GM12878 (cell line): ENCODE measurements at regions not wholly inside any gene's neighbourhood (a gene's known extent, or its start where the extent isn't known, plus 50 kb on each side); places are given as distances from the start of the nearest gene placed in this dataset.
"Not testable (repeated sequence)": the region's sequence is repeated elsewhere in the genome, so short reads cannot be mapped to it uniquely, and the experiment has no call there.

ENCODE experiments used
- ATAC-seq: fragments of 200-7000 bp; cut with Tn5 transposase; 3 replicates; pipeline ENCODE4 v1.9.1; 2020; ENCODE audit warnings: mild to moderate bottlenecking, moderate library complexity
- BruUV-seq: library from RNA; stranded (reverse); fragments of 400-500 nt; replicated peaks from 2 replicates; lab custom pipeline; 2021; lab: Mats Ljungman, UMichigan
- CTCF ChIA-PET: fragments of 300-600 bp; sonication (Branson Sonifier 250); formaldehyde crosslinking; extraction: SDS; loops from one replicate; lab custom pipeline; 2021; ENCODE audit warnings: inconsistent platforms; lab: Yijun Ruan, JAX
- POLR2A ChIA-PET: fragments of 350-600 bp; formaldehyde crosslinking; extraction: SDS; loops from one replicate; lab custom pipeline; 2021; ENCODE audit warnings: inconsistent platforms; lab: Charles Lee
- RAD21 ChIA-PET: fragments of 300-600 bp; sonication (Branson Sonifier 250); formaldehyde crosslinking; loops from one replicate; lab custom pipeline; 2023; ENCODE audit warnings: antibody characterized with exemption; ENCODE audit not compliant: unreplicated experiment; lab: Charles Lee
- SMC1A ChIA-PET: fragments of 300-600 bp; sonication (Branson Sonifier 250); formaldehyde crosslinking; loops from one replicate; lab custom pipeline; 2023; ENCODE audit not compliant: unreplicated experiment, uncharacterized antibody; lab: Charles Lee
- DNase-seq: peaks from one replicate; pipeline ENCODE4 v3.0.0-alpha.2; 2011; ENCODE audit warnings: low read depth, low spot score
- FAIRE-seq: peaks from 3 replicates; lab custom pipeline; 2011; peaks lifted over from hg19 to GRCh38; lab: Jason Lieb, UNC
- H2AFZ ChIP-seq: 2 replicates; pipeline ENCODE4 v1.6.0; 2011; ENCODE audit warnings: low read depth, low read length, control low read depth; ENCODE audit not compliant: control insufficient read depth
- H3K27ac ChIP-seq: 2 replicates; pipeline ENCODE4 v1.5.1; 2011; ENCODE audit warnings: control low read depth; ENCODE audit not compliant: control insufficient read depth, insufficient read depth
- H3K27me3 ChIP-seq, 2 experiments: replicated peaks in 1 of 2; 2 replicates each; pipeline versions ENCODE4 v1.6.0 to v1.6.1; 2011; ENCODE audit warnings: low read length in 1 of 2; ENCODE audit not compliant: control insufficient read depth in 2 of 2, insufficient read depth in 2 of 2
- H3K36me3 ChIP-seq, 2 experiments: 2 replicates each; pipeline ENCODE4 v1.5.1; 2011; ENCODE audit warnings: low read length in 1 of 2; ENCODE audit not compliant: control insufficient read depth in 2 of 2, insufficient read depth in 2 of 2
- H3K4me1 ChIP-seq: 2 replicates; pipeline ENCODE4 v1.6.1; 2011; ENCODE audit warnings: mild to moderate bottlenecking, low read length, moderate library complexity, mixed read lengths; ENCODE audit not compliant: control insufficient read depth, insufficient read depth
- H3K4me2 ChIP-seq: 2 replicates; pipeline ENCODE4 v1.6.0; 2011; ENCODE audit warnings: control low read depth; ENCODE audit not compliant: control insufficient read depth, insufficient read depth
- H3K4me3 ChIP-seq: fragments of 200-600 bp; sonication (generic); 2 replicates; pipeline ENCODE4 v1.5.1; 2016
- H3K79me2 ChIP-seq: 2 replicates; pipeline ENCODE4 v1.6.0; 2011; ENCODE audit warnings: low read length; ENCODE audit not compliant: control insufficient read depth, insufficient read depth
- H3K9ac ChIP-seq: 2 replicates; pipeline ENCODE4 v1.8.0; 2011; ENCODE audit warnings: low read length, control low read depth, mixed read lengths; ENCODE audit not compliant: control insufficient read depth, insufficient read depth
- H3K9me3 ChIP-seq: replicated peaks from 3 replicates; pipeline ENCODE4 v1.5.1; 2011; ENCODE audit warnings: mild to moderate bottlenecking, low read length; ENCODE audit not compliant: control insufficient read depth, insufficient read depth
- H4K20me1 ChIP-seq: 2 replicates; pipeline ENCODE4 v1.6.0; 2011; ENCODE audit not compliant: control insufficient read depth, insufficient read depth
- KDM1A ChIP-seq: fragments of 200-600 bp; sonication (generic); IDR thresholded peaks from 2 replicates; pipeline ENCODE4 v1.6.1; 2016; ENCODE audit warnings: borderline replicate concordance
- RAD21 ChIP-seq: IDR thresholded peaks from 2 replicates; pipeline ENCODE4 v1.6.1; 2011; ENCODE audit warnings: mild to moderate bottlenecking, low read depth, low read length, moderate library complexity; ENCODE audit not compliant: insufficient read depth
- RB1 ChIP-seq: fragments of 450-650 bp; formaldehyde crosslinking; IDR thresholded peaks from 2 replicates; pipeline ENCODE4 v1.6.1; 2017; ENCODE audit warnings: mild to moderate bottlenecking, borderline replicate concordance
- SMC3 ChIP-seq: IDR thresholded peaks from 2 replicates; pipeline ENCODE4 v1.6.1; 2011; ENCODE audit warnings: low read length, improper control_type of control experiment, borderline replicate concordance
- WGBS: methylation state at CpG from one replicate; pipeline ENCODE4 v1.1.6; 2016; ENCODE audit warnings: low lambda C conversion rate; ENCODE audit not compliant: insufficient replicate concordance, insufficient coverage; ENCODE audit errors: missing lambda C conversion rate; 5-methylcytosine and 5-hydroxymethylcytosine counted together
- in situ Hi-C: fragments of 300-500 bp; cut with MboI; formaldehyde crosslinking; loops from 9 replicates; pipeline ENCODE4 v1.14.3; 2018; ENCODE audit warnings: mixed read lengths
- intact Hi-C: fragments of 100-400 bp; cut with micrococcal nuclease; formaldehyde crosslinking; loops from one replicate; pipeline ENCODE4 v1.14.2; 2022; ENCODE audit not compliant: unreplicated experiment
- TF ChIP-seq, protein P1 (sequence below), 3 experiments: IDR thresholded peaks in 2 of 3; conservative IDR thresholded peaks in 1 of 3; 2 replicates each; pipeline ENCODE4 v1.5.1; 2011; ENCODE audit warnings: low read depth in 3 of 3, low read length in 3 of 3, mild to moderate bottlenecking in 3 of 3, control low read depth in 2 of 3, moderate library complexity in 2 of 3, inconsistent platforms in 1 of 3, mixed read lengths in 1 of 3; ENCODE audit not compliant: control insufficient read depth in 2 of 3, insufficient read depth in 1 of 3; ENCODE audit errors: extremely low read depth in 1 of 3

DNA sequence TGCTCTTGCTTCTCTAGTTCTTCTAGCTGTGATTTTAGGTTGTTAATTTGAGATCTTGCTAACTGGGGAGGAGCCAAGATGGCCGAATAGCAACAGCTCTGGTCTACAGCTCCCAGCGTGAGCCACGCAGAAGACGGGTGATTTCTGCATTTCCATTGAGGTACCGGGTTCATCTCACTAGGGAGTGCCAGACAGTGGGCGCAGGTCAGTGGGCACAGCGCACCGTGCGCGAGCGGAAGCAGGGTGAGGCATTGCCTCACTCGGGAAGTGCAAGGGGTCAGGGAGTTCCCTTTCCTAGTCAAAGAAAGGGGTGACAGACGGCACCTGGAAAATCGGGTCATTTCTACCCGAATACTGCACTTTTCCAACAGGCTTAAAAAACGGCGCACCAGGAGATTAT, 256.6 kb upstream of the PELI2 start:
- POLR2A ChIA-PET, H3K9me3 ChIP-seq, in situ Hi-C loops, H3K27ac ChIP-seq, H3K4me2 ChIP-seq, H2AFZ ChIP-seq, RAD21 ChIA-PET, H3K4me1 ChIP-seq, H3K27me3 ChIP-seq, FAIRE-seq, H3K36me3 ChIP-seq, DNase-seq, ATAC-seq, H3K79me2 ChIP-seq, H3K4me3 ChIP-seq, SMC1A ChIA-PET, BruUV-seq, H3K9ac ChIP-seq, H4K20me1 ChIP-seq: not testable (repeated sequence)
- WGBS = 78% methylated on average over 17 of the region's 17 CpGs
- CTCF ChIA-PET = interaction anchor here (1.5 kb wide), 1 partner anchor 129 kb away, joined by 3 read pairs; no protein-coding TSS in a partner anchor
- intact Hi-C loops = loop anchor here (10.0 kb wide), 2 partner anchors 483 to 613 kb away; no protein-coding TSS in a partner anchor

DNA sequence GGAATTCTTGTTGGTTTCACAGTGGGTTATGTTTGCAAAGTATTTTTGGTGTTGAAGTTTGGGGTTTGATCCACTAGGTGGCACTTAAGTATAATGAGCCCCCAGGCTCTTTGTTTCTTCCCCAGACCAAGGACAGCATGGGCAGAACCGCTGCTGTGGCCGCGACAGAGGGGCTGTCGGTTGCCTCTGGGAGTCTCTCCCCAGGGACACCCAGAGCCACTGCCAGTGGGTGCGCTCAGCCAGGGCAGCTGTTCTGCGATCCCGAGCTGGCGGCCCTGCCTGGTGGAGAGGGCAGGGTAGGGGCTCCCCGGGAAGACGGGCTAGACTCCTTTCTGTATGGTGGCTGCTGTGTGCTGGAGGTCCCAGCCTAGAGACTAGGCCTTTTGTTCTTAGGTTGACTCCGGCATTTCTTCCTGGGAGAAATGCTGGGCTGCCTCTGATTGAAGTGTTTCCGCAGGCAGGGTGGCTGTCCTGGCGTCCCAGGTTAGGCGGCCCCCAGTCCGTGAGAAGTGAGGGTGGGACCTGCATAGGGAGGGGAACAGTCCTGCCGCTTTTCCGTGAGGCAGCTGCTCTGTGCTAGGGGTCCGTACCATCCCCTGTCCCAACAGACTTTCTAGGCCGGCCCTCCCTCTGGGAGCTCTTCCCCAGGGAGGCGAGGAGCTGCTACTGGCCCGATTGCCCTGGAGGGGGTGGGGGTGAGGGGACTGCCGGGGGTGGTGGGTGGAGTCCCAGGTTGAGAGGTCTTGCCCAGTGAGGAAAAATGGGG, 253.1 kb upstream of the PELI2 start:
- in situ Hi-C loops = no loop called here
- TF ChIP-seq KDM1A = no peak
- TF ChIP-seq, protein P1, sequence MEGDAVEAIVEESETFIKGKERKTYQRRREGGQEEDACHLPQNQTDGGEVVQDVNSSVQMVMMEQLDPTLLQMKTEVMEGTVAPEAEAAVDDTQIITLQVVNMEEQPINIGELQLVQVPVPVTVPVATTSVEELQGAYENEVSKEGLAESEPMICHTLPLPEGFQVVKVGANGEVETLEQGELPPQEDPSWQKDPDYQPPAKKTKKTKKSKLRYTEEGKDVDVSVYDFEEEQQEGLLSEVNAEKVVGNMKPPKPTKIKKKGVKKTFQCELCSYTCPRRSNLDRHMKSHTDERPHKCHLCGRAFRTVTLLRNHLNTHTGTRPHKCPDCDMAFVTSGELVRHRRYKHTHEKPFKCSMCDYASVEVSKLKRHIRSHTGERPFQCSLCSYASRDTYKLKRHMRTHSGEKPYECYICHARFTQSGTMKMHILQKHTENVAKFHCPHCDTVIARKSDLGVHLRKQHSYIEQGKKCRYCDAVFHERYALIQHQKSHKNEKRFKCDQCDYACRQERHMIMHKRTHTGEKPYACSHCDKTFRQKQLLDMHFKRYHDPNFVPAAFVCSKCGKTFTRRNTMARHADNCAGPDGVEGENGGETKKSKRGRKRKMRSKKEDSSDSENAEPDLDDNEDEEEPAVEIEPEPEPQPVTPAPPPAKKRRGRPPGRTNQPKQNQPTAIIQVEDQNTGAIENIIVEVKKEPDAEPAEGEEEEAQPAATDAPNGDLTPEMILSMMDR (IDR thresholded peaks at IDR 0.05 in 2 of 3, conservative IDR thresholded peaks at IDR 0.05 in 1 of 3; ENCODE audit: control insufficient read depth in 2 of 3, extremely low read depth in 1 of 3, insufficient read depth in 1 of 3, low read depth in 3 of 3, low read length in 3 of 3) = peak; percentile 9 to 44 (median 15); a peak in 5 of 6 replicates
- TF ChIP-seq SMC3 = no peak; the same call in 1 of the 2 replicates
- TF ChIP-seq RB1 = no peak
- TF ChIP-seq RAD21 = peak; percentile 66
- TF ChIP-seq, all 136 proteins: peak for 2
- SMC1A ChIA-PET = interaction anchor here (0.5 kb wide), 1 partner anchor 1431 kb away, joined by 3 read pairs; no protein-coding TSS in a partner anchor

More for the DNA sequence above, 253.1 kb upstream of the PELI2 start:
- DNase-seq (no peak), FAIRE-seq (no peak), ATAC-seq (no peak)
- H3K4me2 ChIP-seq = no peak overlapping the region
- no peaks in the 10 kb centered on the region for H3K36me3 ChIP-seq
- H3K27me3 ChIP-seq = no peaks in the 10 kb centered on the region
- no peak overlapping the region for H2AFZ ChIP-seq
- POLR2A ChIA-PET = no interaction called here
- BruUV-seq = no TSS peak
- no peaks in the 10 kb centered on the region for H4K20me1 ChIP-seq
- H3K79me2 ChIP-seq = no peaks in the 10 kb centered on the region
- intact Hi-C loops = loop anchor here (10.0 kb wide), 2 partner anchors 480 to 610 kb away; no protein-coding TSS in a partner anchor
- 34% methylated on average over 22 of the region's 22 CpGs for WGBS
- CTCF ChIA-PET = no interaction called here
- no peaks in the 10 kb centered on the region for H3K9me3 ChIP-seq
- H3K27ac ChIP-seq = no peak overlapping the region
- RAD21 ChIA-PET = interaction anchor here (1.0 kb wide), 1 partner anchor 612 kb away, joined by 3 read pairs; no protein-coding TSS in a partner anchor
- no peaks in the 10 kb centered on the region for H3K4me1 ChIP-seq
- H3K4me3 ChIP-seq = no peak overlapping the region
- H3K9ac ChIP-seq = no peak overlapping the region
